Left forelimb (tissue), 1 donor: ENCODE measurements at regions not wholly inside any gene's neighbourhood (a gene's known extent, or its start where the extent isn't known, plus 50 kb on each side); places are given as distances from the start of the nearest gene placed in this dataset.

Source experiments
- DNase-seq: peaks from one replicate; pipeline ENCODE4 v3.0.0-alpha.2; 2018; ENCODE audit warnings: low spot score

- no peak for DNase-seq
These were observed 56.6 kb upstream of the PRDM11 start for GRCh38 chr11:45089676-45090499.

- no peak for DNase-seq
These were observed 55.8 kb upstream of the PRDM11 start for GRCh38 chr11:45090607-45091006.

- DNase-seq: peak; percentile 63
These were observed 54.7 kb upstream of the PRDM11 start for GRCh38 chr11:45091563-45092403.

- DNase-seq: no peak
These were observed 54.0 kb upstream of the PRDM11 start for GRCh38 chr11:45092404-45092785.

GRCh38 chr11:45092901-45093760, 53.3 kb upstream of the PRDM11 start:
- DNase-seq: peak; percentile 41

GRCh38 chr11:45093761-45094455, 52.5 kb upstream of the PRDM11 start:
- peak; percentile 47 for DNase-seq

- DNase-seq: peak; percentile 42
These were observed 51.3 kb upstream of the PRDM11 start for GRCh38 chr11:45094958-45095690.

- DNase-seq: no peak
These were observed 50.8 kb upstream of the PRDM11 start for GRCh38 chr11:45095691-45096010.

GRCh38 chr11:45096636-45097035, 49.8 kb upstream of the PRDM11 start:
- DNase-seq: no peak
